T1000 (cell line): ENCODE measurements at regions not wholly inside any gene's neighbourhood (a gene's known extent, or its start where the extent isn't known, plus 50 kb on each side); places are given as distances from the start of the nearest gene placed in this dataset.

Source experiments
- DNase-seq: peaks from one replicate; lab custom pipeline; 2025; ENCODE audit warnings: mixed read lengths; lab: John Stamatoyannopoulos, UW

DNA sequence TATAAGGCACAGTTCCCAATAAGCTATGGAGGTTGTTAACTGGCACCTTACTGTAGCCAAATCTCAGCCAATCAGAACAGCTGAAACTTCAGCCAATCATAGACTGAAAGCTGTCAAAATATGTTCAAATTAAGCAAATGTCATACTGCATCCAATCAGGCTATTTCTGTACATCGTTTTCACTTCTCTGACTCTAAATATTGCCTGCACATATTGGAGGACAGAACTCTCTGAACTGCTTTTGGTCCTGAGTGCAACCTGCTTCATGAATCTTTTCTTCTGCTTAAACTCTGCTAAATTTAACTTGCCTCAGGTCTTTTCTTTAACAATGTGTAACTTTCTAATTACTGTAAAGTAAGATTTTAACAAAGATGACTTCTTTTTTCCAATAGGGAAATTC is 1198.9 kb upstream of the PCDH7 start:
- DNase-seq, result no peak

DNA sequence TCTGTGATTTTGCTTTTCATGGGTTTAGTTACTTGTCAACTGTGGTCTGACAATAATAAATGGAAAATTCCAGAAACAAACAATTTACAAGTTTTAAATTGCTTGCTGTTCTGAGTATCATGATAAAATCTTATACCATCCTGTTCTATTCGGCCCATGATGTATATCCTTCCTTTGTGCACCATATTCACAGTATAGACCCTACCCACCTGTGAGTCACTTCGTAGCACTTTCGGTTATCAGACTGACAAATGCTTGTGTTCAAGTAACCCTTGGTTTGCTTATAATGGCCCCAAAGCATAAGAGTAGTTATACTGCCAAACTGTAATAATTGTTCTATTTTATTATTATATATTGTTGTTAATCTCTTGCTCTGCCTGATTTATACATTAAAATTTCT is 1183.4 kb upstream of the PCDH7 start:
- DNase-seq, result no peak

DNA sequence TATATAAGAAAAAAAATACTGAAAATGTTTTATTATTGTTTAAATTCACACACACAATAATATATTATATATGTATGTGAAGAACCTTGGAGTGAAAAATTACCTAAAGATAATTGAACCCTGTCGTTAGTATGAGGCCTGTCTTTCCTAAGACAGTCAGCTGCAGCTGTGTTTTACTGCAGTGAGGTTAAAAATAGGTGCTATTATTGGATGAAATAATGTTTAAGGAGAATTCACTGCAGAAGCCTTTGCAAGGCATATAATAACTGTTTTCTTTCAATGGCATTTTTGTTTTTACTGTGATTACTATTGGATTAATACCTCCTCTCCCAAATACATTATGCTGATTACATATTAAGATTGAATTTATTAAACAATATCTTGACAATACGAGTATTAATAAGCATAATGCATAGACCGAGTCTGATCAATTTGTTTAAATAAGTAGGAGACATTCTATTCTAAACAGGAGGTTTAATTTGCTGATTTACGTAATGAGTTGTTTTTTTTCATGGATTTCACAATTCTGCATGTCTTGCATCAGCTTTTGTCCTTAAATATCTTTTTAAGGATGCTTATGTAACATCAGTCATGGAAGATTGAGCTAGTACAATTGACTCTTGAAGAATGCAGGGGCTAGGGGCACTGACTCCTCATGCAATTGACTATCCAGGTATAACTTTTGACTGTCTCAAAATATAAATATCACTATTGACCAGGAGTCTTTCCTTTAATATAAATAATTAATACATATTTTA is 1181.1 kb upstream of the PCDH7 start:
- no peak for DNase-seq

DNA sequence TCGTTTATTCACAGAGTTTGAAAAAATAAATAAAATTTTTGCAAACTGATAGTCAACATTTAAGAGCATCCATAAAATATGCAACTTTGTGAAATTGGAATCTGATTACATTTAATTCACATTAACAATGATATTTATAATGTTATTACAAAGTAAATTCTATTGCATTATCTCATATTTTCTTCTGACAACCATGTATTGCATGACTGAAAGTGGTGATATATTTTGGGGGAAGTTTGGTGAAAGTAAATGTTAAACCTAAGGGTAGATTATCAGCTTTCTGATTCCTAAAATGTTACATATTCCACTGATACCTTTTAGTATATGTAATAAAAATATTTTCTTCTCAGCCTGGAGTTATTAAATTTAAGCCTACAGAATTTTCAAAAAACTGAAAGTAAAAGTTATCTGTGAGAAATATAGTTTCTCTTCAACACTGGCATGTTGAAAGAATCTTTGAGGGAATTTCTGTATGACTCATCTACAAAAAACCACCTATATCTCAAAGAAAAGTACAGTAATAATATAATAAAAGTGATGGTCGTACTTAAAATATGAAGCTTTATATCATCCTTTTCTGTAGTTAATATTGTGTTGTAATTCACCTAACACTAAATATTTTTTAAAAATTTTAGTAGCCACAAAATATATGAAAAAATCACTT is 1179.6 kb upstream of the PCDH7 start:
- DNase-seq, result no peak

DNA sequence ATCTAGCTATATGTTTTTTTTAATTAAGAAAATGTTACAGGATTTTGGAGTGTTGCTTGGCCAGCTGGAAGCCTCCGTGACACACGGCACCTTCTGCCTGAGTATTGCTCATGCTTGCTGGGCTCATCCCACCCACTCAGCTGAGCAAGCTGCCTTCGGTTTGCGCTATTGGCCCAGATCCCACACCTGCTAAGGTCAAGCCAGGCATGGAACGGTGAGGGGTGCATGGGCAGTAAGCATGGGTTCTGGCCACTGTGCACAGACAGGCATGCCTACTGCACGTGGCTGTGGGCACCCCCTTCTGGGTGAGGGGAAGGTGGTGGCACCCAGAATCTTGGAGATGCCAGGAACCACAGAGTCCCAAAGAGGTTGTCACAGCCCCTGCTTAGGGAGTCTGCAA is 1178.4 kb upstream of the PCDH7 start:
- no peak for DNase-seq

DNA sequence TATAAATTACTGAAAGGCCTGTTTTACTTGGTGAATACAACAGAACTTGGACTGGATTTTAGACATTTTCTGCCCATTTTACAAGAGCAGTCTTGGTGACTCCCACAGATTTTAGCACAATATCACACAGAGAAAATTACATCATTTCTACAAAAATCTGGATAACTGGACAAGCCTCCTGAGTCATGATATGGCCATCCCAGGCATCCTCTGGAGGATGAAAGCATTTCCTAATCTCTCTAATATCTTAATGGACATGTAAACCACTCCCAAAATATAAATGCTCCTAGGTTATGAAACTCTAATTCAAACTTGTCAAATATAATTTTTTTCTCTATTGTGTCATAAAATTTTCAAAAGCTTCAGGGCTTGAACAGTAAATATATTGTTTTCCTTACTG is 1170.8 kb upstream of the PCDH7 start:
- DNase-seq, result no peak

DNA sequence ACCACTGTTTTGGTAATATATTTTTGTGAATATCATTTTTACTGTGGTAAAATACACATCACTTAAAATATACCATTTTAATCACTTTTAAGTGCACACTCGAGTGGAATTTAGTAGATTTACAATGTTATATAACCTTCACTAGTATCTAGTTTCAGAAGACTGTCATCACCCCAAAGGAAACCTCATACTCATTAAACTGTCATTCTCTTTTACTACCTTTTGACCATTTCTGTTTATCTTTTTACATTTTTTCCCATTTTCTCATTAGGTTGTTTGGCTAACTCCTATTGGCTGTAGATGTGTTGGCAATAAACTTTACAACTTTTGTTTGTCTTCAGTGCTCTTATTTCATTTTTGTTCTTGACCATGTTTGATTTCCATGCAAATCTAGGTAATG is 1168.3 kb upstream of the PCDH7 start:
- DNase-seq, result no peak

DNA sequence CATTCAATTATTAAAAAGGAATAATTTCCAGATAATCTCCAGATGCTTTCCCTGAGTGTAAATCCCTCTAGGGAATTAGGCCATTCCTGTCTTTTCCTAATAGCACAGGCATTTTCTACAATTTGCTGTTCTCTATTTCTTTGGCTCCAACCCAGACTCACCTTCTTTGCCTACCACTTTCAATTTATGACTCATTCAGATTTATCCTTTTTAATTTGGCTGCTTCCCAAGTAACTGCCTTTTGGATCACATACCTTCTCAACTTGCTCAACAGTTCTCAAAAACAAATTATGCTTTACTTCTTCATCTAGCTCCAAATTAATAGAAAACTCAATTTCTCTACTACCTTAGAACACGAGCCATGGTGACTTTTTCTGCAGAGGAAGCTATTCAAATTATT is 1166.3 kb upstream of the PCDH7 start:
- no peak for DNase-seq

DNA sequence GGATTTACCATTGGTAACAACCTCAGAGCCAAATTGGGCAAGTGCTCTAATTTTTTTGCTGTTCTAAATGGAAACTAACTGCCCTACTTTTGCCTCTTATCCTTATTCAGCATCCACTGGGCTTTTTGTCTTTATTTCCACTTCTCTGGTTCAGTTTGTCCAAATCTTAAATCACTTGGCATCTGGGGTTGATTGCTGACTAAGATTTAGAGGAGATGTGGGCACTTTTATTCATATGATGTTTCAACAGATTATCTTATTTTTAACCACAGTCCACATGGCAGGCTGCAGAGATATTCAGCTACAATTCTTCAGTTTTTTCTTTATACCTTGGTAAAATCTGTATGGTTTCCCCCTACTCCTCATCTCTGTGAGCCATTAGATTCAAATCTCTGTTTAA is 1161.4 kb upstream of the PCDH7 start:
- DNase-seq, result no peak

DNA sequence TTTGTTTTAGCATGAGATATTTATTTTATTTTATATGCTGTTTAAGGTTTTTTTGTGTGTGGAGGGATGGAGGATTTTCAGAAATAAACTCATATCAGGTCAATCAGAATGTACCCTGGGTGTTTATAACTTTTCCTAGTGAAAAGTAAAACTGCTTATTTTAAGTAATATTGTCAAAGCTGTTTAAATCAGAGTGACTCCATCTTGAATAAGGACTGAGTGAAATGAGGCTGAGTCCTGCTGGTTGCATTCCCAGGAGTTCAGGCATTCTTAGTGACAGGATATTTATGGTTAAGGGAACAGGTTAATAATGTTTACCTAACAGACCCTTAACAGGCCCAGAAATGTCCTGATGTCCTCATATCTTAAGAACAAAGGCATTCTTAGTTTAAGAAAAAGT is 1160.9 kb upstream of the PCDH7 start:
- DNase-seq, result no peak

DNA sequence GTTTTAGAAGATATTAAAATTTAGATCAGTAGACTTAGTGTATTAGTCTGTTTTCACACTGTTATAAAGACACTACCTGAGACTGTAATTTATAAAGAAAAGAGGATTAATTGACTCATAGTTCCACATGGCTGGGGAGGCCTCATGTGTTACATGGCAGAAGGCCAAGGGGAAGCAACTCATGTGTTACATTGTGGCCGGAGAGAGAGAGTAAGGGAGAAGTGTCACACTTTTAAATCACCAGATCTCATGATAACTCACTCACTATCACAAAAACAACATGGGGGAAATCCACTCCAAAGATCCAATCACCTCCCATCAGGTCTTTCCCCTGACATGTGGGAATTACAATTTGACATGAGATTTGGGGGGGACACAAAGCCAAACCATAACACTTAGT is 1159.7 kb upstream of the PCDH7 start:
- DNase-seq, result no peak

DNA sequence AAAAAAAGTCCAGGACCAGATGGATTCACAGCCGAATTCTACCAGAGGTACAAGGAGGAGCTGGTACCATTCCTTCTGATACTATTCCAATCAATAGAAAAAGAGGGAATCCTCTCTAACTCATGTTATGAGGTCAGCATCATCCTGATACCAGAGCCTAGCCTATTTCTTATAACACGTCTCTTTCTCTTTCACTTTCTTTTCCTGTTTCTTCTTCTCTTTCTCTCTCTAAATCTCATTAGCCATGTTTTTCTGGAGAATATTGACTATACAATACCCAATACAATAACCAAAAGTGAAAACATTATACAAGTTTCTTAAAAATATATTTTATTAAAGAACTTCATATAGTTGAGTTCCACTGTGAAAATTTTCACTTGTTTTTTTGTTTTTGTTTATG is 1154.9 kb upstream of the PCDH7 start:
- no peak for DNase-seq

DNA sequence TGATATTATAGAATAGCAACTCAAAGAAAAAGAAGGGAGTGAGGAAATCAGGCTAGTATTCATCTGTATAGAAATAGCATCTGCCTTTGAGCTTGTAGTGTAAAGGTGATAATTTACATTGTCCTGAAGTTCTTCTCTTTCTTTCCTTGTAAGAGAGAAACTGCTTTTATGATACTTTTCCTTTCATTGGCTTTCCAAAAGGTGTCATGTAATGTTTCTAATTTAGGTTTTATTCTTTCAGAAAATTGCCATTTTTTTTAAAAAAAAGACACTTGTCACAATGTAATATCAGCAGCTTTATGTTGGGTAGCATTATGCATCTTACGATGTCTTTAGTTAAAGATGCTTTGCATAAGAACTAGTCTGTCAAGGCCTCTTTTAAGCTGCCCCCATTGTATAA is 1153.8 kb upstream of the PCDH7 start:
- no peak for DNase-seq

DNA sequence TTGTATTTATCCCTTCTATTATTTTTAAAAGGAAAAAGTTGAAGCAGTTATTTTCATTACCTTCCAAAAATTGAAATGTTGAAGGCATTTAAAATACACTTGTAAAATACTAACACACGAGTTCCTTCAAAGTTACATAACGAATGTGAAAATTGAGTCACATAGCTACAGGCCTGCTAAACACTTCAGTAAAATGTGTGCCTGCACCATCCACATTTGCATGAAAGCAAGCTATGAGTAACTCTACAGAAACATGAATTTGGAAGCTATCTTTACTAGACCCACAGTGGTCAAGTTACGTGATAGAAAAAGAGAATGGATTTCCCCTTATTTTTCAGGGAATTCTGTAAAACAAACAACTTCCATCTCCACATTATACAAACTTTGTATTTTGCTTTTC is 1148.8 kb upstream of the PCDH7 start:
- DNase-seq, result no peak

DNA sequence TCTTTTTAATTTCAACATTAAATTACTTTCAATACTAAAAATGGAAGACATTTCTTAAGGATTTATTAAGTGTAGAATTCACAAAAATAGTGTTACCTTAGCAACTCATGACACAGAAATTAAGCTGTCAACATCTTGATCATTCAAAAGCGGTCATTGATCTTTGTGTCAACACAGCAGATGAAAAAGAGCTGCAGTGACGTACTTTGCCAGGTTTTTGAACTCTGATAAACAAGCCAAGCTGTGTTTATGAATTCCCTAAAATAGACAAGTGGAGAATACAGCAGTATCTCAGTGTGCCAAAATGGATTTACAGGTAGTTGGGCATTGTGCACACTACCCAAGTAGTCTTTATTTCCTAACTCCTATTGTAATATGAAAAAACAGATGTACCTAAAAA is 1141.8 kb upstream of the PCDH7 start:
- DNase-seq, result no peak

DNA sequence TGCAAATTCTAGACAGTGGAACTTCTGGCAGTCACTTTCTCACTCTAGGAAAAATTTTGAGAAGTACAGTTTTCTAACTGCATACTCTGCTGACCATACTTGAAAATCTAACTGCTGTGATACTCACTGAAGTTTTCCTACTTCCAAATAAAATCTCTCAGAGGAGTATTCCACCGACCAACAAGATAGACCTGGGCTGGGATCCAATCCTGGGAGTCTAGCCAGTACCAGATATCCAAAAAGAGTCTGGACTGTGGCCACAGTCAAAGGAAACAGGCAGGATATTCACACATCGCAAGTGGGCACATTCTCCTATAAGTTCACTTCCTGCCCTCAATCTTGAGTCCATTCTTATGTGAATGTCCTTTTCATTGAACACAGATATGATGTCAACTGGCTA is 1138.7 kb upstream of the PCDH7 start:
- DNase-seq, result no peak

DNA sequence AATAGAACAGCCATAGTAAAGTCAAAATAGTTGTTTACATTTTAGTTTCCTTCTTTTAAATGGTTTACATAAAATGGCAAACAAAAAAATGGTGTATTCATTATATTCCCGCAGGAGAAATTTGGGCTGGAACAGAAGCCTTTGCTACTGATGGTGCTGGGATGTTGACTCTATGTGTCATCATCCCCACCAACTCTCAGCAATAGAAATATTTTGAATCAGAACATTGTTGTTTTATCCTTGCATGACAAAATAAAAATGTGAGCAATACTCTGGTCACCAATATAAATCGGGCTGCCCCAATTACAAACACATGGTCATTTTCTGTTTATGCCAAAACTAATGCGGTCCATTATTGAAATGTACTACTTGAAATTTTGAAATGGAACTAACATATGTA is 1131.6 kb upstream of the PCDH7 start:
- no peak for DNase-seq

DNA sequence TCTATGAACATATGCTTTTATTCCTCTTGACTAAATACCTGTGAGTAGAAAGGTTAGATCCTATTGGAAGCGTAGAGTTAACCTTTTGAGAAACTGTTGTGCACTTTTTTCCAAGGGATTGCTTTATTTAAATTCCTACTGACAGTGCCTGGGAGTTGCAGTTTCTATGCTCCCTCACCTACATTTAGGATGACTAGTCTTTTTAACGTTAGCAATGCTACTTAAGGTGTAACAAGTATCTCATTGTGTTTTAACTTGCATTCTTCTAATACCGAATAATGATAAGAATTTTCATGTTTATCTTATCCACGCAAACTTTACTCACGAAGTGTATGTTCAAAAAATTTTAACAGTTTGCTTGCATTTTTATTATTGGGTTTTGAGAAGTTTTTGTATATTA is 1123.9 kb upstream of the PCDH7 start:
- no peak for DNase-seq

DNA sequence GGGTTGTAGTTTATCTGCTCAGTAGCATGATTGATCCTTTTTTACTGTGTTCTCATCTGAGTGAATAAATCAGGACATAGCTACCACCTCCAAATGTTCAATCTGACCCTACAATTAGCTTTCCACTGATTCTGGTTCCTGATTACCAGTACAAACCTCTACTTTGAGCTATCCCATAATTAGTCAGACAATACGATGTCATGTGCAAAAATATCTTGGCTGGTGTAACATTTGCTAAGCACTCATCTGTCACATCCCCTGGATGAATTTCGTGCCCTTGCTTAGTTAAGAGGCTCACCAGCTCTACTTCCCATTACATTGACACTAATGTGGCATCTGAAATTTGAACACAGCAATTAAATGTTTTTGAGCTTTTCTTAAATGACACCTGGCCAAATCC is 1101.0 kb upstream of the PCDH7 start:
- no peak for DNase-seq

DNA sequence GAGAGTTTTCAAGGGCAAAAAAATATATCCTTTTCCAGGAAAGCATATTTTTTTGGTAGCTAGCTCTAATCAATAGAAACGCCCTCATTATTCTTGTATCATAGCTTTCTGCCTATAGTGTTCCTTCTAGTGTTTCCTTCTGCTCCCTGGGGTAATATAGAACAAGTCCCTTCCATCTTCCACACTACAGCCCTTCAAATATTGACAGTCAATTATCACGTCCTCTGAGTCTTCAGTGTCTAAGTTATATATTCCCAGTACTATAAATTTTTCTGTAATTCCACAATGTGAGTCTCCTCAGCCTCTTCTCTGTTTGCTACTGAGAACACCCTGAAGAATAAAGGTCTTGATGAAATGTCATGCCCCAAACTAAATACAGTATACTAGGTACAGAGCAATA is 1088.0 kb upstream of the PCDH7 start:
- DNase-seq, result no peak

DNA sequence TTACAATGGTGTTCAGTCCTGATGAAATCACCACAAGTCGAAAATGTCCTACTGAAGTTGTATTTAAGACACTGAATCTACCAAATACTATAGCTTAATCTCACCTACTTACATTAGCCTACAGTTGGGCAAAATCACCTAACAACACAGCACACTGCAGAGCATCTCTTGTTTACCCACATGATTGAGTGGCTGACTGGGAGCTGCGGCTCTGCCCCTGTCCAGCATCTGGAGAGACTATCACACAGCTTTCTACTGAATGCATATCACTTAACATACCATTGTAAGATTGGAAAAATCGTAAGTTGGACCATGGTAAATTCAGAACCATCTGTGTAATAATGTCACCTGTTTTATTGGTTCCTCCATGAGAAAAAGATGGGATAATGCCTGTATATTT is 1083.2 kb upstream of the PCDH7 start:
- DNase-seq, result no peak

DNA sequence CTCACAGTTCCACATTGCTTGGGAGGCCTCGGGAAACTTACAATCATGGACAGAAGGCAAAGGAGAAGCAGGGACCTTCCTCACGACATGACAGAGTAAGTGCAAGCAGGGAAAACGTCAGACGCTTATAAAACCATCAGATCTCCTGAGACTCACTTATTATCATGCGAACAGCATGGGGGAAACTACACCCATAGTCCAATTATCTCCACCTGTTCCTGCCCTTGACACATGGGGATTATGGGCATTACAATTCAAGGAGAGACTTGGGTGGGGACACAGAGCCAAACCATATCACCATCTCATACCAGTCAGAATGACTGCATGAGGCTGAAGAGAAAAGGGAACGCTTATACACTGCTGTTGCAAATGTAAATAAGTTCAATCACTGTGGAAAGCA is 1066.9 kb upstream of the PCDH7 start:
- DNase-seq, result no peak

DNA sequence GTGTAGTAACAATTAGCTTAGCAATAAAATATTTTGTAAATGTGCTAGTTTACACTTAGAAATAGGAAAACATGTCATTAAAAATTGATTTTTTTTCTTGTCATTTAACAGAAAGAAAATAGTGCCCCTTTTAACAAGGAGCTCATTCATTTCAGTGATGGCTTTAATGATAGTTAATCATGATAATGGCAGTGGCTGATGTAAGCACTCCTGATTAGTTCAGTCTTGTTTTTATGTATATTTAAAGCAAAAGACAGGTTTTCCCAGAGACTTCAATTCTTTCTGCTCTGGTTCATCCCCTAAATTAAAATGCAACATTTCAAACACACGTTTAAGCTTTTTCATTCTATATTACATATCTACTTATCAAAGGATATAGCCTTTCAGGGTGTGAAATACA is 1039.5 kb upstream of the PCDH7 start:
- no peak for DNase-seq

DNA sequence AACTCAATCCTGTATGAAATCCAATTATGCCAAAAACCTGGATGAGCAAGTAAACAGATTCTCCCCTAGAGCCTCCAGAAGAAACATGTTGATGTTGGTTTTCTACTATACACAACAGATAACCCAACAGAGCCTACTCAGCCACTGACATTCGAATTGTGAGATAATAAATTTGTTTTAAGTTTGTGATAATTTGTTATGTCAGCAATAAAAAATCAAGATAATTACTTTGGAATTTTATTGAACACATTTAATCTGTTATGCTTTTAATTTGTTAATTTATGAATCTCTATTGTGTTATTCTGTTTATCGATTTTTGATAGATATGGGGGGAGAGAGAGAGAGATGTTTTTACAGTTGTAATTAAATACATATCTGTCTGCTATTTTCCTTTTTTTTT is 1016.1 kb upstream of the PCDH7 start:
- DNase-seq, result no peak
